B cell (primary cell): ENCODE measurements at regions not wholly inside any gene's neighbourhood (a gene's known extent, or its start where the extent isn't known, plus 50 kb on each side); places are given as distances from the start of the nearest gene placed in this dataset.

Experiments used
- ATAC-seq: fragments of 200-7000 bp; cut with Tn5 transposase; one replicate; pipeline ENCODE4 v1.10.0; 2021; ENCODE audit warnings: low read depth, mild to moderate bottlenecking, moderate number of reproducible peaks, moderate library complexity
- CTCF ChIA-PET: fragments of 350-600 bp; sonication (Branson Sonifier 250); formaldehyde crosslinking; loops from one replicate; lab custom pipeline; 2021; ENCODE audit warnings: antibody characterized with exemption, inconsistent platforms; lab: Charles Lee
- POLR2A ChIA-PET: fragments of 350-600 bp; sonication (Branson Sonifier 250); formaldehyde crosslinking; loops from one replicate; lab custom pipeline; 2021; ENCODE audit warnings: antibody characterized with exemption; lab: Charles Lee
- DNase-seq: peaks from one replicate; pipeline ENCODE4 v3.0.0; 2013
- H2AFZ ChIP-seq: 2 replicates; pipeline ENCODE4 v1.6.1; 2012; ENCODE audit warnings: mild to moderate bottlenecking, low read depth, low read length; ENCODE audit not compliant: insufficient read depth, poor library complexity, severe bottlenecking
- H3K27ac ChIP-seq, 2 donors: 1 replicate in 1 of 2; 2 replicates in 1 of 2; pipeline ENCODE4 v1.5.1; 2012 to 2013; ENCODE audit warnings: low read length in 2 of 2, mild to moderate bottlenecking in 2 of 2, moderate library complexity in 1 of 2
- H3K27me3 ChIP-seq, 4 experiments: fragments of 200-600 bp in 1 of 4; sonication (generic) in 1 of 4; replicated peaks in 1 of 4; 1 replicate in 2 of 4; 2 replicates in 2 of 4; pipeline versions ENCODE4 v1.6.1 to v1.7.0; 2013 to 2016; ENCODE audit warnings: low read length in 3 of 4, mild to moderate bottlenecking in 2 of 4, mixed read lengths in 1 of 4, moderate library complexity in 1 of 4; ENCODE audit not compliant: insufficient read depth in 4 of 4, control insufficient read depth in 3 of 4; ENCODE audit errors: control extremely low read depth in 1 of 4
- H3K36me3 ChIP-seq, 2 experiments: replicated peaks in 1 of 2; 1 replicate in 1 of 2; 2 replicates in 1 of 2; pipeline versions ENCODE4 v1.6.1 to v1.7.1; 2013; ENCODE audit warnings: low read length in 1 of 2; ENCODE audit not compliant: insufficient read depth in 2 of 2, control insufficient read depth in 1 of 2; ENCODE audit errors: control extremely low read depth in 1 of 2, extremely low read depth in 1 of 2
- H3K4me1 ChIP-seq, 2 donors: fragments of 200-600 bp in 1 of 2; sonication (generic) in 1 of 2; 1 replicate in 1 of 2; 2 replicates in 1 of 2; pipeline versions ENCODE4 v1.5.1 to v1.6.1; 2013 to 2017; ENCODE audit warnings: low read length in 2 of 2; ENCODE audit not compliant: control insufficient read depth in 2 of 2, insufficient read depth in 2 of 2
- H3K4me2 ChIP-seq: replicated peaks from 2 replicates; pipeline ENCODE3; 2012; ENCODE audit warnings: mild to moderate bottlenecking, low read depth, low read length; ENCODE audit not compliant: poor library complexity, severe bottlenecking
- H3K4me3 ChIP-seq, 5 experiments: fragments of 200-600 bp in 1 of 5; sonication (generic) in 1 of 5; 1 replicate in 3 of 5; 2 replicates in 2 of 5; pipeline versions ENCODE4 v1.5.1 to v1.7.0; 2011 to 2016; ENCODE audit warnings: low read length in 4 of 5, mild to moderate bottlenecking in 4 of 5, low read depth in 2 of 5, control low read depth in 1 of 5, moderate library complexity in 1 of 5; ENCODE audit not compliant: insufficient read depth in 1 of 5; ENCODE audit errors: control extremely low read depth in 1 of 5, extremely low read depth in 1 of 5
- H3K79me2 ChIP-seq: fragments of 200-600 bp; sonication (generic); one replicate; pipeline ENCODE4 v1.6.0; 2016; ENCODE audit warnings: low read length; ENCODE audit not compliant: control insufficient read depth, insufficient read depth
- H3K9ac ChIP-seq: fragments of 200-600 bp; sonication (generic); 2 replicates; pipeline ENCODE4 v1.6.1; 2017; ENCODE audit warnings: mild to moderate bottlenecking, low read length, moderate library complexity
- H3K9me3 ChIP-seq, 3 donors: one replicate each; pipeline versions ENCODE4 v1.6.1 to v1.7.1; 2013; ENCODE audit warnings: low read length in 2 of 3; ENCODE audit not compliant: control insufficient read depth in 2 of 3, insufficient read depth in 1 of 3; ENCODE audit errors: control extremely low read depth in 1 of 3
- H4K20me1 ChIP-seq: 2 replicates; pipeline ENCODE4 v1.6.0; 2012; ENCODE audit warnings: mild to moderate bottlenecking, low read length; ENCODE audit not compliant: insufficient read depth, control insufficient read depth, poor library complexity, severe bottlenecking
- H3K27ac Mint-ChIP-seq: one replicate; pipeline ENCODE4 v1.8.0; 2021; ENCODE audit warnings: mixed read lengths
- H3K27me3 Mint-ChIP-seq: one replicate; pipeline ENCODE4 v1.8.0; 2021; ENCODE audit warnings: mixed read lengths
- H3K4me1 Mint-ChIP-seq: one replicate; pipeline ENCODE4 v1.8.0; 2021; ENCODE audit warnings: mixed read lengths
- H3K4me3 Mint-ChIP-seq: one replicate; pipeline ENCODE4 v1.8.0; 2021; ENCODE audit warnings: mixed read lengths
- H3K9me3 Mint-ChIP-seq: one replicate; pipeline ENCODE4 v1.8.0; 2022; ENCODE audit warnings: mixed read lengths; ENCODE audit not compliant: insufficient read depth
- EZH2 ChIP-seq: IDR thresholded peaks from 2 replicates; pipeline ENCODE4 v1.6.1; 2012; ENCODE audit warnings: borderline replicate concordance, low read depth, mild to moderate bottlenecking, moderate library complexity, low read length; ENCODE audit not compliant: insufficient read depth, poor library complexity, severe bottlenecking
- WGBS: methylation state at CpG from one replicate; pipeline ENCODE4 v1.1.5; 2013; ENCODE audit warnings: missing lambda C conversion rate; ENCODE audit not compliant: insufficient coverage; 5-methylcytosine and 5-hydroxymethylcytosine counted together
- intact Hi-C: fragments of 100-400 bp; cut with micrococcal nuclease; formaldehyde crosslinking; loops from one replicate; pipeline ENCODE4 v1.10.0; 2022
- TF ChIP-seq, protein P1 (sequence below): fragments of 200-600 bp; IDR thresholded peaks from one replicate; pipeline ENCODE4 v1.8.0; 2022; ENCODE audit warnings: antibody characterized with exemption, mild to moderate bottlenecking

DNA sequence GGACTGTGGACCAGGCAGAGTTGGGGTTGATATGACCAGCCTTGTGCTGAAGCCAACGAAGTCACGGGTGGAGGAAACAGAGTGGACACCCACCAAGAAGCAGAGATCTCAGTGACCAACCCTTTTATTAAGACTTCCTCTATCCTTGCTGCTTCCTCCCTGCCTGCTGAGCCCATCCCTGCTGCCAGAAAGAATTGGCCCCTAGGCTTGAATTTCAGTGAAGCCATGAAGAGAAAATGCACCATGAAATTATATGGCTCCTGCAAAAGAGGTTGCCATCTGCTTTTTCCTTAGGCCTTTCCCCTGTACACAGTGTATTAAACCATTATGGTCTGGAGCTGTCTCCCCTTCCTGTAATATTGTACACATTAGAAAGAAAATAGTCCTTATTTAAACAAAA, 246.7 kb downstream of the HS3ST3B1 start:
- peaks cover 2% of the 10 kb centered on the region for H3K9me3 Mint-ChIP-seq
- CTCF ChIA-PET = no interaction called here

DNA sequence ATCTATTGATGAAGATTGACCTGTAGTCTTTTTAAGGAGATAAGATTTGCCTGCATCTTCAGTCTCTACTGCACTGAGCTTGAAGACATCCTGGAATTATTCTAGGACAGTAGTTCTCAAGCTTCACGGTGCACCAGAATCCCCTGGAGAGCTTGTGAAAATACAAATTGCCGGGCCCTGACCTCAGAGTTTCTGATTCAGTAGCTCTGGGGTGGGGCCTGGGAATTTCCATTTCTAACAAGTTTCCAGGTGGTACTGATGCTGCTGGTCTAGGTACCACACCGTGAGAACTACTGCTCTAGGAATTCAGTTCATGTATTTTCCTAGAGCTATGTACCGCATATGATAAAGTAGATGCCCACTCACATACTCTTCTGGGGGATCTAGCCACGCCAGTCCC, 246.1 kb downstream of the HS3ST3B1 start:
- DNase-seq (no peak), ATAC-seq (no peak)
- WGBS = 48% methylated on average over 5 of the region's 5 CpGs
- Histone ChIP-seq H3K9me3 (peaks cover 0 to 1% (median 0%) of the 10 kb centered on the region in 3 donors), H3K4me1 (no peaks in the 10 kb centered on the region), H3K79me2 (no peaks in the 10 kb centered on the region), H3K27me3 (no peaks in the 10 kb centered on the region), H3K9ac (no peak overlapping the region), H3K27ac (no peak overlapping the region), H3K36me3 (no peaks in the 10 kb centered on the region), H3K4me3 (no peak overlapping the region), H3K4me2 (no peak overlapping the region), H4K20me1 (no peaks in the 10 kb centered on the region), H2AFZ (no peak overlapping the region)
- Mint-ChIP-seq H3K4me3 (no peak overlapping the region), H3K27ac (no peak overlapping the region), H3K9me3 (peaks cover 2% of the 10 kb centered on the region), H3K27me3 (peaks cover 40% of the 10 kb centered on the region), H3K4me1 (peaks cover 3% of the 10 kb centered on the region)
- POLR2A ChIA-PET = no interaction called here
- TF ChIP-seq, protein P1, sequence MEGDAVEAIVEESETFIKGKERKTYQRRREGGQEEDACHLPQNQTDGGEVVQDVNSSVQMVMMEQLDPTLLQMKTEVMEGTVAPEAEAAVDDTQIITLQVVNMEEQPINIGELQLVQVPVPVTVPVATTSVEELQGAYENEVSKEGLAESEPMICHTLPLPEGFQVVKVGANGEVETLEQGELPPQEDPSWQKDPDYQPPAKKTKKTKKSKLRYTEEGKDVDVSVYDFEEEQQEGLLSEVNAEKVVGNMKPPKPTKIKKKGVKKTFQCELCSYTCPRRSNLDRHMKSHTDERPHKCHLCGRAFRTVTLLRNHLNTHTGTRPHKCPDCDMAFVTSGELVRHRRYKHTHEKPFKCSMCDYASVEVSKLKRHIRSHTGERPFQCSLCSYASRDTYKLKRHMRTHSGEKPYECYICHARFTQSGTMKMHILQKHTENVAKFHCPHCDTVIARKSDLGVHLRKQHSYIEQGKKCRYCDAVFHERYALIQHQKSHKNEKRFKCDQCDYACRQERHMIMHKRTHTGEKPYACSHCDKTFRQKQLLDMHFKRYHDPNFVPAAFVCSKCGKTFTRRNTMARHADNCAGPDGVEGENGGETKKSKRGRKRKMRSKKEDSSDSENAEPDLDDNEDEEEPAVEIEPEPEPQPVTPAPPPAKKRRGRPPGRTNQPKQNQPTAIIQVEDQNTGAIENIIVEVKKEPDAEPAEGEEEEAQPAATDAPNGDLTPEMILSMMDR = no peak
- TF ChIP-seq EZH2 = no peak
- CTCF ChIA-PET = no interaction called here
- intact Hi-C loops = no loop called here

More for the DNA sequence above, 246.7 kb downstream of the HS3ST3B1 start:
- Histone ChIP-seq H3K36me3 (no peaks in the 10 kb centered on the region), H3K4me1 (no peaks in the 10 kb centered on the region), H2AFZ (no peak overlapping the region), H3K4me3 (no peak overlapping the region), H3K9me3 (peaks cover 0 to 1% (median 0%) of the 10 kb centered on the region in 3 donors), H4K20me1 (no peaks in the 10 kb centered on the region), H3K79me2 (no peaks in the 10 kb centered on the region), H3K27ac (no peak overlapping the region), H3K4me2 (no peak overlapping the region), H3K27me3 (no peaks in the 10 kb centered on the region), H3K9ac (no peak overlapping the region)
- POLR2A ChIA-PET = no interaction called here
- DNase-seq = no peak
- H3K27me3 Mint-ChIP-seq = peaks cover 40% of the 10 kb centered on the region
- H3K4me3 Mint-ChIP-seq = no peak overlapping the region
- TF ChIP-seq, protein P1 = no peak
- no peak for TF ChIP-seq EZH2
- H3K4me1 Mint-ChIP-seq = peaks cover 3% of the 10 kb centered on the region
- ATAC-seq = no peak
- intact Hi-C loops = no loop called here
- 100% methylated on average over 2 of the region's 2 CpGs for WGBS
- H3K27ac Mint-ChIP-seq = no peak overlapping the region
